ENCODE measurements at regions not wholly inside any gene's neighbourhood (a gene's known extent, or its start where the extent isn't known, plus 50 kb on each side); places are given as distances from the start of the nearest gene placed in this dataset.

- no peak for TF ChIP-seq CTCF (IDR thresholded peaks at IDR 0.05; ENCODE audit: low read depth, low read length, missing input control)
- TF ChIP-seq REST (IDR thresholded peaks at IDR 0.05), result no peak
- TF ChIP-seq ATF3 (IDR thresholded peaks at IDR 0.05), result no peak
Observed at GRCh38 chr1:229028987-229029878, 241.7 kb upstream of the RAB4A start.

Measured in liver (tissue), 3 donors.